Tibial nerve (tissue), 4 donors: ENCODE measurements at regions not wholly inside any gene's neighbourhood (a gene's known extent, or its start where the extent isn't known, plus 50 kb on each side); places are given as distances from the start of the nearest gene placed in this dataset.

Source experiments
- DNase-seq, 2 donors: peaks; one replicate each; pipeline ENCODE4 v3.0.0-alpha.2; 2019; ENCODE audit warnings: low spot score in 2 of 2
- H3K27ac ChIP-seq, 4 donors: fragments of 200-600 bp; sonication (generic) in 3 of 4; one replicate each; pipeline ENCODE4 v1.5.1; 2017 to 2019; ENCODE audit warnings: mild to moderate bottlenecking in 1 of 4
- H3K27me3 ChIP-seq, 2 donors: fragments of 200-600 bp; sonication (generic) in 1 of 2; one replicate each; pipeline versions ENCODE4 v1.5.1 to v1.6.0; 2017 to 2019
- H3K36me3 ChIP-seq, 3 donors: fragments of 200-600 bp; sonication (generic); one replicate each; pipeline ENCODE4 v1.5.1; 2018 to 2019
- H3K4me1 ChIP-seq, 4 donors: fragments of 200-600 bp; sonication (generic) in 3 of 4; one replicate each; pipeline ENCODE4 v1.5.1; 2017 to 2019
- H3K4me3 ChIP-seq, 4 donors: fragments of 200-600 bp; sonication (generic) in 3 of 4; one replicate each; pipeline ENCODE4 v1.5.1; 2017 to 2019; ENCODE audit warnings: mild to moderate bottlenecking in 1 of 4, moderate library complexity in 1 of 4
- H3K9me3 ChIP-seq, 4 donors: fragments of 200-600 bp; sonication (generic) in 3 of 4; one replicate each; pipeline ENCODE4 v1.5.1; 2017 to 2019
- EP300 ChIP-seq, 2 donors: sonication (generic); formaldehyde crosslinking; IDR thresholded peaks; one replicate each; pipeline ENCODE4 v1.6.1; 2017; ENCODE audit warnings: antibody characterized with exemption in 2 of 2, mild to moderate bottlenecking in 1 of 2
- POLR2A ChIP-seq, 2 donors: fragments of 450-650 bp; IDR thresholded peaks; one replicate each; pipeline ENCODE4 v1.6.1; 2017; ENCODE audit warnings: antibody characterized with exemption in 2 of 2, mild to moderate bottlenecking in 2 of 2, moderate library complexity in 2 of 2
- WGBS, 2 donors: methylation state at CpG; one replicate each; pipeline ENCODE4 v1.1.5; 2018; 5-methylcytosine and 5-hydroxymethylcytosine counted together
- TF ChIP-seq, protein P1 (sequence below), 5 experiments: fragments of 200-600 bp in 3 of 5; fragments of 450-650 bp in 2 of 5; sonication (generic) in 3 of 5; IDR thresholded peaks; one replicate each; pipeline ENCODE4 v1.5.1; 2016 to 2019; ENCODE audit warnings: antibody characterized with exemption in 5 of 5, mild to moderate bottlenecking in 3 of 5, moderate library complexity in 2 of 5

DNA sequence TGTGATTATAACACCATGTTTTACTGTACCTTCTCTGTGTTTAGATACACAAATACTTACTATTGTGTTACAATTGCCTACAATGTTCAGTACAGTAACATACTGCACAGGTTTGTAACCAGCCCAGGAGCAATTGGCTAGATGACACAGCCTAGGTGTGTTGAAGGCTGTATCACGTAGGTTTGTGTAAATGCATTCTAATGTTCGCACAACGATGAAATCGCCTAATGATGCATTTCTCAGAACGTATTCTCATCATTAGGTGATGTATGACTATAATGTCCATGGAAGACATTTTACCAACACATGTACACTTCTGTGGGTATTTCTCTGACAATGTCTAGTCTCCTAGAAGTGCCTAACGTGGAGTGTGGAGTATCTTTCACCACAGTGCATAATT lies 165.9 kb upstream of the KLF7 start:
- Histone ChIP-seq H3K4me1 (peaks cover 0 to 24% (median 13%) of the 10 kb centered on the region in 4 donors), H3K27me3 (no peaks in the 10 kb centered on the region), H3K9me3 (no peaks in the 10 kb centered on the region), H3K36me3 (no peaks in the 10 kb centered on the region), H3K4me3 (no peak overlapping the region), H3K27ac (no peak overlapping the region)
- DNase-seq: no peak
- TF ChIP-seq, protein P1, sequence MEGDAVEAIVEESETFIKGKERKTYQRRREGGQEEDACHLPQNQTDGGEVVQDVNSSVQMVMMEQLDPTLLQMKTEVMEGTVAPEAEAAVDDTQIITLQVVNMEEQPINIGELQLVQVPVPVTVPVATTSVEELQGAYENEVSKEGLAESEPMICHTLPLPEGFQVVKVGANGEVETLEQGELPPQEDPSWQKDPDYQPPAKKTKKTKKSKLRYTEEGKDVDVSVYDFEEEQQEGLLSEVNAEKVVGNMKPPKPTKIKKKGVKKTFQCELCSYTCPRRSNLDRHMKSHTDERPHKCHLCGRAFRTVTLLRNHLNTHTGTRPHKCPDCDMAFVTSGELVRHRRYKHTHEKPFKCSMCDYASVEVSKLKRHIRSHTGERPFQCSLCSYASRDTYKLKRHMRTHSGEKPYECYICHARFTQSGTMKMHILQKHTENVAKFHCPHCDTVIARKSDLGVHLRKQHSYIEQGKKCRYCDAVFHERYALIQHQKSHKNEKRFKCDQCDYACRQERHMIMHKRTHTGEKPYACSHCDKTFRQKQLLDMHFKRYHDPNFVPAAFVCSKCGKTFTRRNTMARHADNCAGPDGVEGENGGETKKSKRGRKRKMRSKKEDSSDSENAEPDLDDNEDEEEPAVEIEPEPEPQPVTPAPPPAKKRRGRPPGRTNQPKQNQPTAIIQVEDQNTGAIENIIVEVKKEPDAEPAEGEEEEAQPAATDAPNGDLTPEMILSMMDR (IDR thresholded peaks at IDR 0.05): no peak
- TF ChIP-seq POLR2A (IDR thresholded peaks at IDR 0.05): no peak
- TF ChIP-seq EP300 (IDR thresholded peaks at IDR 0.05): no peak
- WGBS, 2 donors: 91 to 95% methylated on average over 6 of the region's 6 CpGs

DNA sequence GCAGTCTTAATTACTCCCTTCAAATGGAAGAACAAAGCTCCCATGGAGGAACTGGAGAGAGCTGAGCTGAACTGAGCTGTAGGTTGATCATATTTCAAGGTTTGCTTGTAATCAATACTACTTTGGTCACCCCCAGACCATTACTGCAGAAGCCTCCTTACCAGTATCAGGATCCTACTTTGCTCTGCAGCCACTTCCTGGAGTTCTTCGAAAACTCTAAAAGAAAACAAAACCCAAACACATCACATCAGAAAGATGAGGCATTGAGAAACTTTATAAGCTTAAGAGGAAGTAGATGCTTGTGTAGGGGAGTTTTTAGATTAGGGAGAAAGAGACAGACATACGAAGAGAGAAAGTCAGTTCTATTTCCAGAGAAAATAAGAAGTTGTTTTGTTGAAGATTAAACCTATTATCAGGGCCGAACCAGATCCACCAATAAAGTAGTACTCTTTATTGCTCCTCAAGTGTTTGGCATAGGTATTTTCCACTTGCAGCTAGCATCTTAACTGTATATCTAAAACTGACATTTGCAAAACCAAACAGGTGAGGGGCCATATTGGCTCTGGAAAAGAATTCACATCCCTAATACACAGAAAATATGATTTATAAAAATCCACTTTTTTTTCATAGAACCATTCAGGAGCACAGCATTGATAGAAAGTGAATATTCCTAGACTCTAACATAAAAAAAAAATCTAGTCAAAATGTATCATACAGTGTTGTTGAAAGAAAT lies 166.9 kb upstream of the KLF7 start:
- peaks cover 0 to 31% (median 13%) of the 10 kb centered on the region in 4 donors for H3K4me1 ChIP-seq
- no peak overlapping the region for H3K27ac ChIP-seq
- 68 to 71% methylated on average over 3 of the region's 3 CpGs for WGBS, 2 donors
- no peak for DNase-seq
- TF ChIP-seq POLR2A (IDR thresholded peaks at IDR 0.05) (no peak), EP300 (IDR thresholded peaks at IDR 0.05) (no peak)
- H3K4me3 ChIP-seq: no peak overlapping the region
- H3K27me3 ChIP-seq: no peaks in the 10 kb centered on the region
- no peaks in the 10 kb centered on the region for H3K9me3 ChIP-seq
- no peaks in the 10 kb centered on the region for H3K36me3 ChIP-seq

GRCh38 chr2:207333599-207334300 lies 168.0 kb upstream of the KLF7 start:
- no peak overlapping the region for H3K4me3 ChIP-seq
- WGBS, 2 donors: 85 to 89% methylated on average over 5 of the region's 5 CpGs
- no peaks in the 10 kb centered on the region for H3K9me3 ChIP-seq
- H3K36me3 ChIP-seq: no peaks in the 10 kb centered on the region
- H3K4me1 ChIP-seq: peaks cover 0 to 33% (median 13%) of the 10 kb centered on the region in 4 donors
- TF ChIP-seq EP300 (IDR thresholded peaks at IDR 0.05): no peak
- TF ChIP-seq, protein P1 (IDR thresholded peaks at IDR 0.05): no peak
- no peak for TF ChIP-seq POLR2A (IDR thresholded peaks at IDR 0.05)
- no peaks in the 10 kb centered on the region for H3K27me3 ChIP-seq
- peak overlapping the region in 2 of 4 donors; percentile 87 to 90 for H3K27ac ChIP-seq
- DNase-seq: no peak

GRCh38 chr2:207334301-207334623 lies 168.5 kb upstream of the KLF7 start:
- Histone ChIP-seq H3K27me3 (no peaks in the 10 kb centered on the region), H3K9me3 (no peaks in the 10 kb centered on the region), H3K4me1 (peaks cover 0 to 33% (median 13%) of the 10 kb centered on the region in 4 donors), H3K36me3 (no peaks in the 10 kb centered on the region), H3K4me3 (peak overlapping the region; percentile 8 to 42 (median 30)), H3K27ac (peak overlapping the region; percentile 53 to 90 (median 78))
- no peak for TF ChIP-seq POLR2A (IDR thresholded peaks at IDR 0.05)
- TF ChIP-seq, protein P1 (IDR thresholded peaks at IDR 0.05): no peak
- TF ChIP-seq EP300 (IDR thresholded peaks at IDR 0.05): no peak
- 19 to 24% methylated on average over 8 of the region's 8 CpGs for WGBS, 2 donors
- no peak for DNase-seq

DNA sequence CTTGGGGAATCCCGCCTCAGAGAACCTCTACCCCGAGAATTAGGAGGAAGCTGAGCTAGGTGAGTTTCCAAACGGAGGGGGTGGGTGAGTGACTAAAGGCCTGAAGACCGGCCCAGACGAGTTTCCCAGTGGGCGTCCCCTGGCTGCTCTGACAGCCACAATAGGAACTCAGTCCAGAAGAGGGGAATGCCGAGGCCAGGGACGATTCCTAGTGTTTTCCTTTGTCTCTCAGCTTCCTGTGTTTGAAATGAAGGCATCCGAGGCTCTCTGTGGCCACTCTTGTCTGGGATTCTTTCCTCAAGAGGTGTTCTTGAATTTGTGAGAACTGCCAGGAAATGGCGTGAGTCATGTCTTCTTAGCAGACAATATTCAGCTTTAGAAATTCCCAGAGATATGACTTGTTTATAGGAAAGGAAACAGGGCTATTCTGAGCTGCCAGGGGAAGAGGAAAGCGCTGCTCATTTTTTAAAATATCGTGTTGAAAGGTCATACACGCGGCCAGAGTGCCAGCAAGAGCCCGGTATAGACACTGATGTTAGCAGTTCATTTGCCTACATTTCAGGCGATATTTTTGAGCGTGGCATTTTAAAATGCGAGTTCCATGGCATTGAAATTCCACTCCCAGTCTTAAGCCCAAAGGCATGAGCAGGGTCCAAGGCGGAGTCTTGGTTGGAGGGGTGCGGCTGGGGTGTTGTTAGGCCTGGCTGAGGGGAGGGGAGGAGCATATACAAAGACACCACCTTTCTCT lies 169.1 kb upstream of the KLF7 start:
- H3K4me3 ChIP-seq: peak overlapping the region; percentile 8 to 42 (median 30)
- DNase-seq: peak; percentile 14 to 51
- H3K9me3 ChIP-seq: no peaks in the 10 kb centered on the region
- no peaks in the 10 kb centered on the region for H3K36me3 ChIP-seq
- no peaks in the 10 kb centered on the region for H3K27me3 ChIP-seq
- WGBS, 2 donors: 23 to 25% methylated on average over 20 of the region's 20 CpGs
- TF ChIP-seq, protein P1 (IDR thresholded peaks at IDR 0.05): no peak
- TF ChIP-seq POLR2A (IDR thresholded peaks at IDR 0.05) (peak in 1 of 2 donors; percentile 17), EP300 (IDR thresholded peaks at IDR 0.05) (peak; percentile 36 to 77)
- H3K4me1 ChIP-seq: peaks cover 0 to 33% (median 13%) of the 10 kb centered on the region in 4 donors
- H3K27ac ChIP-seq: peak overlapping the region; percentile 53 to 90 (median 78)
